ENCODE measurements at regions not wholly inside any gene's neighbourhood (a gene's known extent, or its start where the extent isn't known, plus 50 kb on each side); places are given as distances from the start of the nearest gene placed in this dataset.

GRCh38 chr10:113310347-113310746, 242.5 kb upstream of the HABP2 start:
- no peak for TF ChIP-seq CTCF (IDR thresholded peaks at IDR 0.05; ENCODE audit: control insufficient read depth, insufficient read depth, low read depth, low read length, missing control alignments)
- H3K4me3 ChIP-seq (ENCODE audit: control insufficient read depth, low read depth, low read length) = no peak overlapping the region

DNA sequence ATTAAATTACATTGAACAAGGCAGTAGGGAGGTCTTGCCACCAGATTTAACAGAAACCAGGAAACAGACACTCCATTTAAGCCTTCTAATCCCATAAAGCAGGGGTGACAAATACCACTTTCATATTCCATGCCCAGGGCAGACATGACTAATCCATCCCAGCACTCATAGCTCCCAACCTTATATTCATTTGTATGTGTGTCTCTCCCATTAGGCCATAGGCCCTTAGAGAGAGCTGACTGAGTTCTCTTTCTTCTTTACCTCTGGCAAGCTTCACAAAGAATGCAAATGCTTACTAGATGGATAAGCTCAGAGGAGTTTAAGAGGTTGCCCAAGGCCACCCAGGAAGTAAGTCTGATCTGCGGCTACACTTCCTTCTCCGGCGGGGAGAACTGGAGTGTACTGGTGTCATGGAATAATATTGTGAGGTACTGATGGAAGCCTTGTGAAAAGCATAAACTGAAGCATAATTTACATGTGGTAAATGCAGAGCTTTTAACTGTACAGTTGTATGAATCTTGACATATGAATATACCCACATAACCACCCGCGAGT, 239.7 kb upstream of the HABP2 start:
- H3K4me3 ChIP-seq (ENCODE audit: control insufficient read depth, low read depth, low read length) = no peak overlapping the region
- no peak for DNase-seq (ENCODE audit: low read depth)
- TF ChIP-seq CTCF (IDR thresholded peaks at IDR 0.05; ENCODE audit: control insufficient read depth, insufficient read depth, low read depth, low read length, missing control alignments) = no peak

More at GRCh38 chr10:113310347-113310746, 242.5 kb upstream of the HABP2 start:
- no peak for DNase-seq (ENCODE audit: low read depth)

DNA sequence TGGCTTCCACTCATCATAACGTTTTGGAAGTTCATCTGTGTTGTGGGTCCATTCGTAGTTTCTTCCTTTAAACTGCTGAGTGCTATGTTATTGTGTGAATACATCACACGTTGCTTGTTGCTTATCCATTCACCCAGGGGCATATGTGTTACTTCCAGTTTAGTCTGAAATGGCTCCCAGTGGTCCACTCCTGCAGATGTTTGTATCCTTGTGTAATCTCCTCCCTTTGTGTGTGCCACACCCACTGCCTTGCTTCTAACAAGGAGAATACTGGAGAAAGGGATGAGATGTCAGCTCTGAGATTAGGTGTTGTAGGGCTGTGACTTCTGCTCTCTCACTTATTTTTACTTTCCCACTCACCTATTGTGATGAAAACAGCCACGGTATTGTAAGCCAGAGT, 239.1 kb upstream of the HABP2 start:
- TF ChIP-seq CTCF (IDR thresholded peaks at IDR 0.05; ENCODE audit: control insufficient read depth, insufficient read depth, low read depth, low read length, missing control alignments) = no peak
- DNase-seq (ENCODE audit: low read depth) = no peak
- H3K4me3 ChIP-seq (ENCODE audit: control insufficient read depth, low read depth, low read length) = no peak overlapping the region

- DNase-seq (ENCODE audit: low read depth) = no peak
- TF ChIP-seq CTCF (IDR thresholded peaks at IDR 0.05; ENCODE audit: control insufficient read depth, insufficient read depth, low read depth, low read length, missing control alignments) = no peak
- no peak overlapping the region for H3K4me3 ChIP-seq (ENCODE audit: control insufficient read depth, low read depth, low read length)
Observed at GRCh38 chr10:113316506-113316905, 236.3 kb upstream of the HABP2 start.

DNA sequence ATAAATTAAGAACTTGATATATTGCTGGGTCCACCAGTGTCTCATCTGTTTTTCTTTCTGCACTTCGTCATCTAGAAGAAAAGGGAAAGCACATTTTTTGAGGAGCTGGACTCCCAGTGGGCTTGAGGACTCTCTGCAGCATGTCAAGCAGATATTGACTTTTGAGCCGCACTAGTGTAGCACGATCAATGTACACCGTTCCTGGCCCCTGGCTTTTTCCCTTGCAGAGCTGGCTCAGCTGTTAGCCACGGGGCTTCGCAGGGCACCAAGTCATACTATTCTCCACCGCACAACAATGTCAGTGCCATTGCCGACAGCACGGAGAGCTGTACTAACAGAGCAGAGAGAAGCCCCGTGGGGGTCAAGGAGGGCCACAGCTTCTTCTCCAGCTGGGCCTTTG, 235.4 kb upstream of the HABP2 start:
- DNase-seq (ENCODE audit: low read depth) = no peak
- no peak overlapping the region for H3K4me3 ChIP-seq (ENCODE audit: control insufficient read depth, low read depth, low read length)
- no peak for TF ChIP-seq CTCF (IDR thresholded peaks at IDR 0.05; ENCODE audit: control insufficient read depth, insufficient read depth, low read depth, low read length, missing control alignments)

GRCh38 chr10:113319479-113319878, 233.4 kb upstream of the HABP2 start:
- TF ChIP-seq CTCF (IDR thresholded peaks at IDR 0.05; ENCODE audit: control insufficient read depth, insufficient read depth, low read depth, low read length, missing control alignments) = no peak
- DNase-seq (ENCODE audit: low read depth) = no peak
- no peak overlapping the region for H3K4me3 ChIP-seq (ENCODE audit: control insufficient read depth, low read depth, low read length)

- no peak for DNase-seq (ENCODE audit: low read depth)
- no peak overlapping the region for H3K4me3 ChIP-seq (ENCODE audit: control insufficient read depth, low read depth, low read length)
- TF ChIP-seq CTCF (IDR thresholded peaks at IDR 0.05; ENCODE audit: control insufficient read depth, insufficient read depth, low read depth, low read length, missing control alignments) = no peak
Observed at GRCh38 chr10:113320211-113320610, 232.6 kb upstream of the HABP2 start.

All from AG09309 (cell line).